MM.1S (cell line): ENCODE measurements at regions not wholly inside any gene's neighbourhood (a gene's known extent, or its start where the extent isn't known, plus 50 kb on each side); places are given as distances from the start of the nearest gene placed in this dataset.

Experiments used
- DNase-seq: peaks from one replicate; pipeline ENCODE4 v3.0.0-alpha.2; 2015
- H2AFZ ChIP-seq: fragments of 300-600 bp; sonication (generic); 2 replicates; pipeline ENCODE4 v1.6.0; 2016; ENCODE audit warnings: antibody characterized with exemption, low read length
- H3F3A ChIP-seq: fragments of 300-600 bp; sonication (generic); 2 replicates; pipeline ENCODE4 v1.6.1; 2016; ENCODE audit warnings: mild to moderate bottlenecking, antibody characterized with exemption, low read length, moderate library complexity, mixed read lengths; ENCODE audit not compliant: insufficient read depth
- H3K27ac ChIP-seq: fragments of 300-600 bp; sonication (generic); 2 replicates; pipeline ENCODE4 v1.5.1; 2016; ENCODE audit warnings: mild to moderate bottlenecking, low read length
- H3K27me3 ChIP-seq: fragments of 300-600 bp; sonication (generic); replicated peaks from 2 replicates; pipeline ENCODE4 v1.6.0; 2016; ENCODE audit warnings: low read length; ENCODE audit not compliant: insufficient read depth
- H3K36me3 ChIP-seq: fragments of 300-600 bp; sonication (generic); replicated peaks from 2 replicates; pipeline ENCODE4 v1.6.1; 2016; ENCODE audit warnings: mild to moderate bottlenecking, low read length, mixed read lengths; ENCODE audit not compliant: insufficient read depth
- H3K4me1 ChIP-seq: fragments of 300-600 bp; sonication (generic); 2 replicates; pipeline ENCODE4 v1.6.1; 2016; ENCODE audit warnings: low read length, mixed read lengths
- H3K4me2 ChIP-seq: fragments of 300-600 bp; sonication (generic); 2 replicates; pipeline ENCODE4 v1.6.0; 2016; ENCODE audit warnings: low read depth, low read length
- H3K4me3 ChIP-seq: fragments of 300-600 bp; sonication (generic); 2 replicates; pipeline ENCODE4 v1.5.1; 2016; ENCODE audit warnings: low read length, mixed read lengths
- H3K79me2 ChIP-seq: fragments of 300-600 bp; sonication (generic); 2 replicates; pipeline ENCODE4 v1.6.1; 2016; ENCODE audit warnings: mixed run types, low read length, mixed read lengths
- H3K9ac ChIP-seq: fragments of 300-600 bp; sonication (generic); 2 replicates; pipeline ENCODE4 v1.6.1; 2016; ENCODE audit warnings: low read length, mixed read lengths
- H3K9me2 ChIP-seq: fragments of 300-600 bp; sonication (generic); replicated peaks from 2 replicates; pipeline ENCODE4 v1.6.1; 2016; ENCODE audit warnings: mild to moderate bottlenecking, low read length, mixed read lengths; ENCODE audit not compliant: insufficient read depth
- H3K9me3 ChIP-seq: fragments of 300-600 bp; sonication (generic); replicated peaks from 2 replicates; pipeline ENCODE4 v1.6.1; 2016; ENCODE audit warnings: mild to moderate bottlenecking, low read length, mixed read lengths; ENCODE audit not compliant: insufficient read depth
- H4K20me1 ChIP-seq: fragments of 300-600 bp; sonication (generic); 2 replicates; pipeline ENCODE4 v1.6.1; 2016; ENCODE audit warnings: mild to moderate bottlenecking, low read length, moderate library complexity, mixed read lengths; ENCODE audit not compliant: insufficient read depth
- EZH2 ChIP-seq: fragments of 300-600 bp; sonication (generic); optimal IDR thresholded peaks from 2 replicates; pipeline ENCODE3; 2017; ENCODE audit warnings: low read depth, mild to moderate bottlenecking, antibody characterized with exemption, low read length, mixed read lengths
- EZH2phosphoT487 ChIP-seq: fragments of 300-600 bp; sonication (generic); IDR thresholded peaks from 2 replicates; pipeline ENCODE4 v1.6.1; 2018; ENCODE audit warnings: antibody characterized with exemption, low read length
- TF ChIP-seq, protein P1 (sequence below): fragments of 300-600 bp; sonication (generic); IDR thresholded peaks from 2 replicates; pipeline ENCODE4 v1.5.1; 2016; ENCODE audit warnings: antibody characterized with exemption, low read length, mixed read lengths

GRCh38 chrX:906586-906985, 276.0 kb downstream of the SHOX start:
- H3K4me2 ChIP-seq = no peak overlapping the region
- no peaks in the 10 kb centered on the region for H4K20me1 ChIP-seq
- H3K9me3 ChIP-seq = no peaks in the 10 kb centered on the region
- H3K79me2 ChIP-seq = no peaks in the 10 kb centered on the region
- no peak overlapping the region for H3K4me3 ChIP-seq
- no peaks in the 10 kb centered on the region for H3F3A ChIP-seq
- no peaks in the 10 kb centered on the region for H3K9me2 ChIP-seq
- H3K4me1 ChIP-seq = no peaks in the 10 kb centered on the region
- no peak overlapping the region for H3K27ac ChIP-seq
- no peak for DNase-seq
- H3K36me3 ChIP-seq = no peaks in the 10 kb centered on the region
- H3K9ac ChIP-seq = no peak overlapping the region
- no peaks in the 10 kb centered on the region for H3K27me3 ChIP-seq
- H2AFZ ChIP-seq = no peak overlapping the region
- TF ChIP-seq EZH2phosphoT487 (no peak), EZH2 (no peak)
- TF ChIP-seq, protein P1, sequence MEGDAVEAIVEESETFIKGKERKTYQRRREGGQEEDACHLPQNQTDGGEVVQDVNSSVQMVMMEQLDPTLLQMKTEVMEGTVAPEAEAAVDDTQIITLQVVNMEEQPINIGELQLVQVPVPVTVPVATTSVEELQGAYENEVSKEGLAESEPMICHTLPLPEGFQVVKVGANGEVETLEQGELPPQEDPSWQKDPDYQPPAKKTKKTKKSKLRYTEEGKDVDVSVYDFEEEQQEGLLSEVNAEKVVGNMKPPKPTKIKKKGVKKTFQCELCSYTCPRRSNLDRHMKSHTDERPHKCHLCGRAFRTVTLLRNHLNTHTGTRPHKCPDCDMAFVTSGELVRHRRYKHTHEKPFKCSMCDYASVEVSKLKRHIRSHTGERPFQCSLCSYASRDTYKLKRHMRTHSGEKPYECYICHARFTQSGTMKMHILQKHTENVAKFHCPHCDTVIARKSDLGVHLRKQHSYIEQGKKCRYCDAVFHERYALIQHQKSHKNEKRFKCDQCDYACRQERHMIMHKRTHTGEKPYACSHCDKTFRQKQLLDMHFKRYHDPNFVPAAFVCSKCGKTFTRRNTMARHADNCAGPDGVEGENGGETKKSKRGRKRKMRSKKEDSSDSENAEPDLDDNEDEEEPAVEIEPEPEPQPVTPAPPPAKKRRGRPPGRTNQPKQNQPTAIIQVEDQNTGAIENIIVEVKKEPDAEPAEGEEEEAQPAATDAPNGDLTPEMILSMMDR = no peak

DNA sequence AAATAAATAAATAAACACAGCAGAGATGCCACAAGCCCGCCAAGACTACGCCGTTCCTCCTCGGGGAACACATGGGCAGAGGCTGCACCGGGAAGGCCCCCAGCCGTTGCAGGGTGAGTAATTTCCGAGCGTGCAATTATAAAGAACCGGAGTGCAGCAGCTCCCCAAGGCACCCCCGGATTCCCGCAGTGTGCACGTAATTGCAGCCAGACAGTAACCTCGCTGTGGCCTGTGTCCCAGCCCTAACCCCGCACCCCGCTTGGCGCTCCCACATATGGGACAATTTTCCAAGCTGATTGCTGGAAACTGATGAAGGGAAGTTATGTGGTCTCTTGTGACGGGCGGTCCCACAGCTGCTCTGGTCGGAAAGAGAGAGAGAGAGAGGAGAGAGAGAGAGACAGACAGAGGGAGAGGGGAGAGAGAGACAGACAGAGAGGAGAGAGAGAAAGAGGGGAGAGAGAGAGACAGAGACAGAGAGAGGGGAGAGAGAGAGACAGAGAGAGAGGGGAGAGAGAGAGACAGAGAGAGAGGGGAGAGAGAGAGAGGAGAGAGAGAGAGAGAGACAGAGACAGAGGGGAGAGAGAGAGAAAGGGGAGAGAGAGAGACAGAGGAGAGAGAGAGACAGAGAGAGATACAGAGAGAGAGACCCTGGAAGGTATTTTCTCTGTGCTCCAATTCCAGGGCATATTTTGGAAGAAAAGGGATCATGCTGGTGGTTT, 275.4 kb downstream of the SHOX start:
- TF ChIP-seq EZH2phosphoT487 = no peak
- H3K9me2 ChIP-seq = no peaks in the 10 kb centered on the region
- no peaks in the 10 kb centered on the region for H3K9me3 ChIP-seq
- no peaks in the 10 kb centered on the region for H3K36me3 ChIP-seq
- H3K9ac ChIP-seq = no peak overlapping the region
- no peaks in the 10 kb centered on the region for H3K4me1 ChIP-seq
- H3K4me2 ChIP-seq = no peak overlapping the region
- no peaks in the 10 kb centered on the region for H4K20me1 ChIP-seq
- H3K27me3 ChIP-seq = no peaks in the 10 kb centered on the region
- H3F3A ChIP-seq = no peaks in the 10 kb centered on the region
- H3K79me2 ChIP-seq = no peaks in the 10 kb centered on the region
- no peak for DNase-seq
- H3K4me3 ChIP-seq = no peak overlapping the region
- H2AFZ ChIP-seq = no peak overlapping the region
- no peak overlapping the region for H3K27ac ChIP-seq

DNA sequence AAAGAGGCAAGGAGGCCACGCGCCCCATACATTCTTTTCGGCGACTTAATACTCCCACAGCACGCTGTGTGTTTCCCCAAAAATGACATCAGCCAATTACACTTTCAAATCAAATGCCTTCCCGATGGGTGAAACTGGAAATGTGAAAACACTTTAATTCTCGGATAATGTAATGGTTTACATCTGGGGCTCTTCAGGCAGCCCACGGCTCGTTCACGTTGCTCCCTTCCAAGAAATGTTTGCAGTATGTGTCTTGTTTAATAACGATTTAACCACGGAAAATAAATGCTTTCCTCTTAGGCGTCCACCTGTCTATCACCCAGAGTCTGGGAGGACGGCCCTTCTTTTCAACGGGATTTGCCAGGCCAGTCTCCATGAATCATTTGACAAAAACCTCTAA, 272.5 kb downstream of the SHOX start:
- no peaks in the 10 kb centered on the region for H3F3A ChIP-seq
- H3K4me1 ChIP-seq = no peaks in the 10 kb centered on the region

GRCh38 chrX:896256-896655, 265.7 kb downstream of the SHOX start:
- H3K4me1 ChIP-seq = no peaks in the 10 kb centered on the region
- no peak overlapping the region for H3K4me3 ChIP-seq
- no peak for DNase-seq
- no peaks in the 10 kb centered on the region for H3K36me3 ChIP-seq
- no peak overlapping the region for H3K27ac ChIP-seq
- no peaks in the 10 kb centered on the region for H3K79me2 ChIP-seq
- TF ChIP-seq EZH2phosphoT487 (no peak), EZH2 (no peak)
- TF ChIP-seq, protein P1 = no peak
- no peaks in the 10 kb centered on the region for H3K27me3 ChIP-seq
- H3F3A ChIP-seq = no peaks in the 10 kb centered on the region
- no peak overlapping the region for H2AFZ ChIP-seq
- H3K9ac ChIP-seq = no peak overlapping the region
- no peak overlapping the region for H3K4me2 ChIP-seq
- H3K9me2 ChIP-seq = no peaks in the 10 kb centered on the region
- no peaks in the 10 kb centered on the region for H3K9me3 ChIP-seq
- no peaks in the 10 kb centered on the region for H4K20me1 ChIP-seq

More for the DNA sequence above, 272.5 kb downstream of the SHOX start:
- Histone ChIP-seq H2AFZ (no peak overlapping the region), H3K36me3 (no peaks in the 10 kb centered on the region), H4K20me1 (no peaks in the 10 kb centered on the region), H3K9ac (no peak overlapping the region), H3K79me2 (no peaks in the 10 kb centered on the region), H3K27me3 (no peaks in the 10 kb centered on the region), H3K9me2 (no peaks in the 10 kb centered on the region), H3K27ac (no peak overlapping the region), H3K9me3 (no peaks in the 10 kb centered on the region), H3K4me2 (no peak overlapping the region), H3K4me3 (no peak overlapping the region)
- TF ChIP-seq, protein P1 = no peak
- no peak for TF ChIP-seq EZH2phosphoT487
- TF ChIP-seq EZH2 = no peak
- no peak for DNase-seq
